SK-N-SH treated with all-trans-retinoic acid at 6 μM for 48 hours (cell line): ENCODE measurements at regions not wholly inside any gene's neighbourhood (a gene's known extent, or its start where the extent isn't known, plus 50 kb on each side); places are given as distances from the start of the nearest gene placed in this dataset.

Experiments used
- ATAC-seq: fragments of 200-7000 bp; cut with Tn5 transposase; 3 replicates; pipeline ENCODE4 v1.9.1; 2020; ENCODE audit warnings: mild to moderate bottlenecking, moderate library complexity
- ARNTL ChIP-seq: fragments of 450-650 bp; formaldehyde crosslinking; IDR thresholded peaks from 2 replicates; pipeline ENCODE4 v1.5.0; 2020; ENCODE audit warnings: low read depth, mild to moderate bottlenecking, moderate library complexity, borderline replicate concordance
- BACH2 ChIP-seq: fragments of 250-450 bp; sonication (Bioruptor Pico); IDR thresholded peaks from 2 replicates; pipeline ENCODE4 v1.9.0; 2021; ENCODE audit warnings: mild to moderate bottlenecking, borderline replicate concordance
- CSDC2 ChIP-seq: fragments of 250-450 bp; sonication (Bioruptor Pico); IDR thresholded peaks from 2 replicates; pipeline ENCODE4 v1.5.0; 2020; ENCODE audit warnings: mild to moderate bottlenecking, moderate library complexity
- GLIS3 ChIP-seq: fragments of 250-450 bp; sonication (Bioruptor Pico); IDR thresholded peaks from 2 replicates; pipeline ENCODE4 v1.5.0; 2020; ENCODE audit warnings: mild to moderate bottlenecking, moderate library complexity
- ISL1 ChIP-seq: fragments of 250-450 bp; sonication (Bioruptor Pico); IDR thresholded peaks from 2 replicates; pipeline ENCODE4 v2.1.2; 2022; ENCODE audit warnings: mild to moderate bottlenecking, moderate library complexity
- OSR1 ChIP-seq: fragments of 250-450 bp; sonication (Bioruptor Pico); IDR thresholded peaks from 2 replicates; pipeline ENCODE4 v1.8.0; 2022; ENCODE audit warnings: moderate library complexity, mild to moderate bottlenecking, inconsistent platforms
- PPARA ChIP-seq: fragments of 250-450 bp; sonication (Bioruptor Pico); IDR thresholded peaks from 2 replicates; pipeline ENCODE4 v1.5.0; 2020; ENCODE audit warnings: mild to moderate bottlenecking, borderline replicate concordance
- RARB ChIP-seq: fragments of 250-450 bp; sonication (Bioruptor Pico); IDR thresholded peaks from 2 replicates; pipeline ENCODE4 v1.8.0; 2021; ENCODE audit warnings: mild to moderate bottlenecking, moderate library complexity
- SNAI2 ChIP-seq: fragments of 250-450 bp; sonication (Bioruptor Pico); IDR thresholded peaks from 2 replicates; pipeline ENCODE4 v1.5.0; 2020; ENCODE audit warnings: mild to moderate bottlenecking, moderate library complexity
- TCF4 ChIP-seq: fragments of 250-450 bp; sonication (Bioruptor Pico); IDR thresholded peaks from 2 replicates; pipeline ENCODE4 v1.8.0; 2021; ENCODE audit warnings: mild to moderate bottlenecking, moderate library complexity, borderline replicate concordance
- TOX ChIP-seq: fragments of 250-450 bp; sonication (Bioruptor Pico); IDR thresholded peaks from 2 replicates; pipeline ENCODE4 v1.8.0; 2021; ENCODE audit warnings: mild to moderate bottlenecking, moderate library complexity, borderline replicate concordance
- ZC3H10 ChIP-seq: fragments of 250-450 bp; sonication (Bioruptor Pico); IDR thresholded peaks from 2 replicates; pipeline ENCODE4 v1.5.1; 2021; ENCODE audit warnings: mild to moderate bottlenecking, moderate library complexity
- ZFP3 ChIP-seq: fragments of 250-450 bp; sonication (Bioruptor Pico); IDR thresholded peaks from 2 replicates; pipeline ENCODE4 v1.5.0; 2020; ENCODE audit warnings: mild to moderate bottlenecking, moderate library complexity
- ZFP30 ChIP-seq: fragments of 450-650 bp; formaldehyde crosslinking; IDR thresholded peaks from 2 replicates; pipeline ENCODE4 v1.5.0; 2022; ENCODE audit warnings: mild to moderate bottlenecking, moderate library complexity
- ZNF565 ChIP-seq: fragments of 450-650 bp; formaldehyde crosslinking; conservative IDR thresholded peaks from 2 replicates; pipeline ENCODE4 v1.5.0; 2020; ENCODE audit warnings: low read depth, mild to moderate bottlenecking, moderate library complexity
- ZNF70 ChIP-seq: fragments of 450-650 bp; formaldehyde crosslinking; IDR thresholded peaks from 2 replicates; pipeline ENCODE4 v1.5.0; 2020; ENCODE audit warnings: mild to moderate bottlenecking, moderate library complexity
- ZNF8 ChIP-seq: fragments of 450-650 bp; formaldehyde crosslinking; IDR thresholded peaks from 2 replicates; pipeline ENCODE4 v1.5.0; 2020; ENCODE audit warnings: mild to moderate bottlenecking, moderate library complexity
- TF ChIP-seq, protein P1 (sequence below): fragments of 250-450 bp; sonication (Bioruptor Pico); IDR thresholded peaks from 2 replicates; pipeline ENCODE4 v1.5.1; 2020; ENCODE audit warnings: low read depth, mild to moderate bottlenecking, moderate library complexity
- TF ChIP-seq, protein P2 (sequence below): fragments of 250-450 bp; sonication (Bioruptor Pico); IDR thresholded peaks from 2 replicates; pipeline ENCODE4 v1.8.0; 2021; ENCODE audit warnings: low read depth, mild to moderate bottlenecking, moderate library complexity, borderline replicate concordance
- TF ChIP-seq, protein P3 (sequence below): fragments of 250-450 bp; sonication (Bioruptor Pico); IDR thresholded peaks from 2 replicates; pipeline ENCODE4 v1.5.0; 2020; ENCODE audit warnings: mild to moderate bottlenecking, moderate library complexity
- TF ChIP-seq, protein P4 (sequence below): fragments of 250-450 bp; sonication (Bioruptor Pico); IDR thresholded peaks from 2 replicates; pipeline ENCODE4 v1.5.1; 2021; ENCODE audit warnings: mild to moderate bottlenecking, moderate library complexity
- TF ChIP-seq, protein P5 (sequence below): fragments of 250-450 bp; sonication (Bioruptor Pico); IDR thresholded peaks from 2 replicates; pipeline ENCODE4 v1.8.0; 2020; ENCODE audit warnings: mild to moderate bottlenecking, moderate library complexity, borderline replicate concordance

DNA sequence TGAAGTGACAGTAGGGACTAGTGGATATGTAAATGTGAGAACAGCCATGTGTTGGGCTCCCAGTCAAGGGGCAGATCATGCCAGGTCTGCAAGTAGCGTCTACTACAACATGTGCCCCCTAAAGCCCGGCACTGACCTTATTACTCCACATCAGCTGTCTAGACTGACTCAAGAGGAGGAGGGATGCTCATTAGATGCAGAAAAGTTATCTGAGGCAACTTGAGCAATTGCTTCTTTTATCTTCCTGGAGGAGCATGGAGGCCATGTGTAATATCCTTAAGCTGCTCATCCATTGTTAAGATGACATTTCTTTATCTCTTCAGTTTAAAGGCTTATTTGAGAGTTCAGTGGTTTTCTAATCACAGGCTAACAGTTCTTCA lies 404.7 kb upstream of the FLRT2 start:
- TF ChIP-seq ZNF70: no peak
- no peak for TF ChIP-seq BACH2
- no peak for TF ChIP-seq ZC3H10 (CRISPR knock-in tag)
- TF ChIP-seq, protein P1, sequence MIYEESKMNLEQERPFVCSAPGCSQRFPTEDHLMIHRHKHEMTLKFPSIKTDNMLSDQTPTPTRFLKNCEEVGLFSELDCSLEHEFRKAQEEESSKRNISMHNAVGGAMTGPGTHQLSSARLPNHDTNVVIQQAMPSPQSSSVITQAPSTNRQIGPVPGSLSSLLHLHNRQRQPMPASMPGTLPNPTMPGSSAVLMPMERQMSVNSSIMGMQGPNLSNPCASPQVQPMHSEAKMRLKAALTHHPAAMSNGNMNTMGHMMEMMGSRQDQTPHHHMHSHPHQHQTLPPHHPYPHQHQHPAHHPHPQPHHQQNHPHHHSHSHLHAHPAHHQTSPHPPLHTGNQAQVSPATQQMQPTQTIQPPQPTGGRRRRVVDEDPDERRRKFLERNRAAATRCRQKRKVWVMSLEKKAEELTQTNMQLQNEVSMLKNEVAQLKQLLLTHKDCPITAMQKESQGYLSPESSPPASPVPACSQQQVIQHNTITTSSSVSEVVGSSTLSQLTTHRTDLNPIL (CRISPR knock-in tag): no peak
- no peak for TF ChIP-seq CSDC2 (CRISPR knock-in tag)
- TF ChIP-seq ZFP3: no peak
- no peak for TF ChIP-seq SNAI2 (CRISPR knock-in tag)
- TF ChIP-seq TOX (CRISPR knock-in tag): no peak
- TF ChIP-seq ZNF565 (CRISPR knock-in tag): no peak
- TF ChIP-seq ZNF8 (CRISPR knock-in tag): no peak
- TF ChIP-seq OSR1 (CRISPR knock-in tag): no peak
- TF ChIP-seq, protein P2, sequence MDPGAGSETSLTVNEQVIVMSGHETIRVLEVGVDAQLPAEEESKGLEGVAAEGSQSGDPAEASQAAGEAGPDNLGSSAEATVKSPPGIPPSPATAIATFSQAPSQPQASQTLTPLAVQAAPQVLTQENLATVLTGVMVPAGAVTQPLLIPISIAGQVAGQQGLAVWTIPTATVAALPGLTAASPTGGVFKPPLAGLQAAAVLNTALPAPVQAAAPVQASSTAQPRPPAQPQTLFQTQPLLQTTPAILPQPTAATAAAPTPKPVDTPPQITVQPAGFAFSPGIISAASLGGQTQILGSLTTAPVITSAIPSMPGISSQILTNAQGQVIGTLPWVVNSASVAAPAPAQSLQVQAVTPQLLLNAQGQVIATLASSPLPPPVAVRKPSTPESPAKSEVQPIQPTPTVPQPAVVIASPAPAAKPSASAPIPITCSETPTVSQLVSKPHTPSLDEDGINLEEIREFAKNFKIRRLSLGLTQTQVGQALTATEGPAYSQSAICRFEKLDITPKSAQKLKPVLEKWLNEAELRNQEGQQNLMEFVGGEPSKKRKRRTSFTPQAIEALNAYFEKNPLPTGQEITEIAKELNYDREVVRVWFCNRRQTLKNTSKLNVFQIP (CRISPR knock-in tag): no peak
- no peak for TF ChIP-seq ARNTL (CRISPR knock-in tag)
- TF ChIP-seq GLIS3 (CRISPR knock-in tag): no peak
- no peak for TF ChIP-seq PPARA
- no peak for TF ChIP-seq ZFP30 (CRISPR knock-in tag)
- no peak for TF ChIP-seq ISL1 (CRISPR knock-in tag)
- TF ChIP-seq, protein P3, sequence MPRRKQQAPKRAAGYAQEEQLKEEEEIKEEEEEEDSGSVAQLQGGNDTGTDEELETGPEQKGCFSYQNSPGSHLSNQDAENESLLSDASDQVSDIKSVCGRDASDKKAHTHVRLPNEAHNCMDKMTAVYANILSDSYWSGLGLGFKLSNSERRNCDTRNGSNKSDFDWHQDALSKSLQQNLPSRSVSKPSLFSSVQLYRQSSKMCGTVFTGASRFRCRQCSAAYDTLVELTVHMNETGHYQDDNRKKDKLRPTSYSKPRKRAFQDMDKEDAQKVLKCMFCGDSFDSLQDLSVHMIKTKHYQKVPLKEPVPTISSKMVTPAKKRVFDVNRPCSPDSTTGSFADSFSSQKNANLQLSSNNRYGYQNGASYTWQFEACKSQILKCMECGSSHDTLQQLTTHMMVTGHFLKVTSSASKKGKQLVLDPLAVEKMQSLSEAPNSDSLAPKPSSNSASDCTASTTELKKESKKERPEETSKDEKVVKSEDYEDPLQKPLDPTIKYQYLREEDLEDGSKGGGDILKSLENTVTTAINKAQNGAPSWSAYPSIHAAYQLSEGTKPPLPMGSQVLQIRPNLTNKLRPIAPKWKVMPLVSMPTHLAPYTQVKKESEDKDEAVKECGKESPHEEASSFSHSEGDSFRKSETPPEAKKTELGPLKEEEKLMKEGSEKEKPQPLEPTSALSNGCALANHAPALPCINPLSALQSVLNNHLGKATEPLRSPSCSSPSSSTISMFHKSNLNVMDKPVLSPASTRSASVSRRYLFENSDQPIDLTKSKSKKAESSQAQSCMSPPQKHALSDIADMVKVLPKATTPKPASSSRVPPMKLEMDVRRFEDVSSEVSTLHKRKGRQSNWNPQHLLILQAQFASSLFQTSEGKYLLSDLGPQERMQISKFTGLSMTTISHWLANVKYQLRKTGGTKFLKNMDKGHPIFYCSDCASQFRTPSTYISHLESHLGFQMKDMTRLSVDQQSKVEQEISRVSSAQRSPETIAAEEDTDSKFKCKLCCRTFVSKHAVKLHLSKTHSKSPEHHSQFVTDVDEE (CRISPR knock-in tag): no peak
- TF ChIP-seq, protein P4, sequence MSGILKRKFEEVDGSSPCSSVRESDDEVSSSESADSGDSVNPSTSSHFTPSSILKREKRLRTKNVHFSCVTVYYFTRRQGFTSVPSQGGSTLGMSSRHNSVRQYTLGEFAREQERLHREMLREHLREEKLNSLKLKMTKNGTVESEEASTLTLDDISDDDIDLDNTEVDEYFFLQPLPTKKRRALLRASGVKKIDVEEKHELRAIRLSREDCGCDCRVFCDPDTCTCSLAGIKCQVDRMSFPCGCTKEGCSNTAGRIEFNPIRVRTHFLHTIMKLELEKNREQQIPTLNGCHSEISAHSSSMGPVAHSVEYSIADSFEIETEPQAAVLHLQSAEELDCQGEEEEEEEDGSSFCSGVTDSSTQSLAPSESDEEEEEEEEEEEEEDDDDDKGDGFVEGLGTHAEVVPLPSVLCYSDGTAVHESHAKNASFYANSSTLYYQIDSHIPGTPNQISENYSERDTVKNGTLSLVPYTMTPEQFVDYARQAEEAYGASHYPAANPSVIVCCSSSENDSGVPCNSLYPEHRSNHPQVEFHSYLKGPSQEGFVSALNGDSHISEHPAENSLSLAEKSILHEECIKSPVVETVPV (CRISPR knock-in tag): no peak
- TF ChIP-seq TCF4: no peak
- no peak for ATAC-seq

DNA sequence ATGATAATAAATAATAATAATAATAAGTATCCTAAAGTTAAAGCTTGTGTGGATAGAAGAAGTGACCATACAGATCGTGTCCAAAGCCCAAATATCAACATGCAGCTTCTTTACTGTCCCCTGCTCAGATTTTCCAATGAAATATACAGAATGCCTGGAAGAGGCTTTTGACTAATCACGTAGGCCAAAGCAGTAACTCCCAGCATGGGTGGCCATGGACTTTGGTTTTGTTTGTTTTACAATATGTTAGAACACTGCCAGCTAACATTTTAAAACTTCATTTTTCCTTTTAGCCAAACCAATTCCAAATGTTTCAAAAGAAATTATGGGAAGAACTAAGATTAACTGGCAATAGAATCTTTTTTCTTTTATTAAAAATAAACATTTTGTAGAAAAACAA lies 400.0 kb upstream of the FLRT2 start:
- ATAC-seq: no peak
- TF ChIP-seq ZFP3 (no peak), CSDC2 (CRISPR knock-in tag) (no peak), RARB (CRISPR knock-in tag) (no peak), GLIS3 (CRISPR knock-in tag) (no peak), ZNF70 (no peak), OSR1 (CRISPR knock-in tag) (no peak), PPARA (no peak)

DNA sequence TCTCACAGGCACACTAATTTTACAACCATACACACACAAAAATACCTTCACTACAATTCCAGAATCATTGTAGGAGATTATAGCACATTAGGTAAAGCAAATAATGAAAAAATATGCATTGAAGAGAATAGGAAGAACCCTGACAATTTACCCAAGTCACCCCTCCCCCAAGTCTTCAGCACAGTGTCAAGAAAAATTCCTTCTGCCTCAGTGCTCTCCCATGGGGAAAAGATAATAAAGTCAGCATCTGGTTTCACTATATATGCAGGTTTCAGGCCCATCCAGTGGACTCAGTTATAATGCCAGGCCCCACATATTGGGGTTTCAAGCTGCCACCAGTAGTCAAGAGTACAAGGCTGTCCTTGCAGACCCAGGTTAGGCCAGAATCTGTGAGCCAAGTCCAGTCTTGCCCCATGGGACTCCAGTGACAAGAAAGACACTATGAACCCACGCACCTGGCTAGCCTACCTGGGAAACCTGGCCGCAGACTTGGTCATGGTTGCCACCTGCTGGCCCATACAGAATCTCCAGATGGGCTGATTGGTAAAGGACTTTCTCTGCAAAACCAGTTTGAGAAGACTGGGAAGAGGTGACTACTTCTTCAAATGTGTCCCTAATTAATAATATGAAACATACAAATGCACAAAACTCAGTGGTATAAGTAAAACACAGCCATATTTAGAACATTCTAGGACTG lies 398.6 kb upstream of the FLRT2 start:
- no peak for ATAC-seq
- no peak for TF ChIP-seq ZNF70
- TF ChIP-seq, protein P5, sequence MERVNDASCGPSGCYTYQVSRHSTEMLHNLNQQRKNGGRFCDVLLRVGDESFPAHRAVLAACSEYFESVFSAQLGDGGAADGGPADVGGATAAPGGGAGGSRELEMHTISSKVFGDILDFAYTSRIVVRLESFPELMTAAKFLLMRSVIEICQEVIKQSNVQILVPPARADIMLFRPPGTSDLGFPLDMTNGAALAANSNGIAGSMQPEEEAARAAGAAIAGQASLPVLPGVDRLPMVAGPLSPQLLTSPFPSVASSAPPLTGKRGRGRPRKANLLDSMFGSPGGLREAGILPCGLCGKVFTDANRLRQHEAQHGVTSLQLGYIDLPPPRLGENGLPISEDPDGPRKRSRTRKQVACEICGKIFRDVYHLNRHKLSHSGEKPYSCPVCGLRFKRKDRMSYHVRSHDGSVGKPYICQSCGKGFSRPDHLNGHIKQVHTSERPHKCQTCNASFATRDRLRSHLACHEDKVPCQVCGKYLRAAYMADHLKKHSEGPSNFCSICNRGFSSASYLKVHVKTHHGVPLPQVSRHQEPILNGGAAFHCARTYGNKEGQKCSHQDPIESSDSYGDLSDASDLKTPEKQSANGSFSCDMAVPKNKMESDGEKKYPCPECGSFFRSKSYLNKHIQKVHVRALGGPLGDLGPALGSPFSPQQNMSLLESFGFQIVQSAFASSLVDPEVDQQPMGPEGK: no peak
- TF ChIP-seq GLIS3 (CRISPR knock-in tag): no peak
- TF ChIP-seq, protein P2 (CRISPR knock-in tag): no peak
- no peak for TF ChIP-seq ZC3H10 (CRISPR knock-in tag)
- no peak for TF ChIP-seq OSR1 (CRISPR knock-in tag)
- no peak for TF ChIP-seq ZFP3
- TF ChIP-seq ZFP30 (CRISPR knock-in tag): no peak
- TF ChIP-seq BACH2: no peak
- TF ChIP-seq ISL1 (CRISPR knock-in tag): no peak
- TF ChIP-seq, protein P1 (CRISPR knock-in tag): no peak
- TF ChIP-seq, protein P3 (CRISPR knock-in tag): no peak
